Common myeloid progenitor, CD34-positive (primary cell): ENCODE measurements at regions not wholly inside any gene's neighbourhood (a gene's known extent, or its start where the extent isn't known, plus 50 kb on each side); places are given as distances from the start of the nearest gene placed in this dataset.
A peak's percentile ranks its signal among the peaks of the same experiment; 100 is the strongest.

Source experiments
- CTCF ChIA-PET: fragments of 350-600 bp; sonication (Branson Sonifier 250); formaldehyde crosslinking; loops from one replicate; lab custom pipeline; 2021; ENCODE audit warnings: antibody characterized with exemption; lab: Charles Lee
- POLR2A ChIA-PET: fragments of 350-600 bp; sonication (Branson Sonifier 250); formaldehyde crosslinking; loops from one replicate; lab custom pipeline; 2021; ENCODE audit warnings: antibody characterized with exemption; lab: Charles Lee
- DNase-seq, 3 donors: peaks; one replicate each; pipeline versions ENCODE4 v3.0.0 to v3.0.0-alpha.2; 2013
- H3K27ac ChIP-seq, 2 experiments: 1 replicate in 1 of 2; 2 replicates in 1 of 2; pipeline ENCODE4 v1.7.0; 2013; ENCODE audit warnings: inconsistent platforms in 2 of 2, low read length in 2 of 2, mild to moderate bottlenecking in 2 of 2, low read depth in 1 of 2, moderate library complexity in 1 of 2; ENCODE audit not compliant: severe bottlenecking in 2 of 2, insufficient read depth in 1 of 2, poor library complexity in 1 of 2
- H3K27me3 ChIP-seq, 5 experiments: replicated peaks in 2 of 5; 1 replicate in 3 of 5; 2 replicates in 2 of 5; pipeline versions ENCODE4 v1.6.1 to v1.7.0; 2013; ENCODE audit warnings: low read length in 4 of 5, mild to moderate bottlenecking in 2 of 5, moderate library complexity in 2 of 5, inconsistent platforms in 1 of 5; ENCODE audit not compliant: insufficient read depth in 5 of 5, control insufficient read depth in 4 of 5
- H3K36me3 ChIP-seq, 4 experiments: 1 replicate in 2 of 4; 2 replicates in 2 of 4; pipeline versions ENCODE4 v1.6.1 to v1.7.0; 2013; ENCODE audit warnings: low read length in 3 of 4, control low read depth in 1 of 4, mild to moderate bottlenecking in 1 of 4; ENCODE audit not compliant: control insufficient read depth in 4 of 4, insufficient read depth in 4 of 4
- H3K4me1 ChIP-seq, 4 experiments: 1 replicate in 3 of 4; 2 replicates in 1 of 4; pipeline versions ENCODE4 v1.6.1 to v1.7.1; 2013; ENCODE audit warnings: low read length in 3 of 4, mild to moderate bottlenecking in 3 of 4, control low read depth in 1 of 4, inconsistent platforms in 1 of 4, moderate library complexity in 1 of 4; ENCODE audit not compliant: control insufficient read depth in 4 of 4, insufficient read depth in 4 of 4; ENCODE audit errors: control extremely low read depth in 1 of 4
- H3K4me3 ChIP-seq, 7 experiments: 1 replicate in 4 of 7; 2 replicates in 3 of 7; pipeline versions ENCODE4 v1.5.1 to v1.7.0; 2013; ENCODE audit warnings: mild to moderate bottlenecking in 7 of 7, low read length in 6 of 7, moderate library complexity in 6 of 7, inconsistent platforms in 2 of 7, low read depth in 2 of 7, control low read depth in 1 of 7; ENCODE audit not compliant: insufficient read depth in 4 of 7, control insufficient read depth in 1 of 7; ENCODE audit errors: extremely low read depth in 1 of 7
- H3K9me3 ChIP-seq, 5 experiments: 1 replicate in 4 of 5; 2 replicates in 1 of 5; pipeline versions ENCODE4 v1.6.1 to v1.7.1; 2013; ENCODE audit warnings: low read length in 4 of 5, mild to moderate bottlenecking in 2 of 5, inconsistent platforms in 1 of 5, low read depth in 1 of 5, moderate library complexity in 1 of 5; ENCODE audit not compliant: control insufficient read depth in 4 of 5, insufficient read depth in 2 of 5; ENCODE audit errors: control extremely low read depth in 1 of 5
- WGBS: methylation state at CpG from one replicate; pipeline ENCODE4 v1.1.5; 2013; ENCODE audit not compliant: insufficient coverage; 5-methylcytosine and 5-hydroxymethylcytosine counted together

DNA sequence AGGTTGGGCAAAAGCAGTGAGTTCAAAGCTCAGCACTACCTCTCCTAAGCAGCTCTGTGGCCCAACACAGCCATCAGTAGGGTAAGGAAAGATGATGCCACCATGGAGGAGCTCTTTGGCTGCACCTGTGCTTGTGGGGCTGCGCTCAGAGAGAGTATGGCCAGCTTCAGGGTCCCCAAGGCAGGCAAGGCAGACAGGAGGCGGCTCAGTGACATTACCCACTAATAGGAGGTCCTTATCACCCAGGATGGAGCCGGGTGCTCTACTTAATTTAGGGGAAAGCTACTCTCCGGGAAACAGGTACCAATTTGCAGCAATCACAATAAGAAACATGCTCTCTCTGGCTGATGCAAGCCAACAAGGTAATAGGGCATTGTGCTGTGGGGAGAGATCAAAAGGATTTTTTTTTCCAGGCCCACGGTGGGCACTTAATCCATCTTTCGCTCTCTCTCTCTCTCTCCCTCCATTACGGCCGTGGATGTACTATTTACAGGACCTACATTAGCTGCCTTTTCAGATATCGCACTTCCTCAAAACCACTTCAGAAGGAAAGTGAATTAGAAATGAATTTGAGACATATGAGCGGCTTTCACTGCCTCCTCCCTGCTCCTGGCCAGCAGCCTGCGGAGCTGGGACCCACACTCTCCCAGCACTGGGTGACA is 446.3 kb downstream of the SOX6 start:
- ChIA-PET CTCF (interaction anchor here (0.6 to 1.2 kb wide), 3 partner anchors 16 to 94 kb away, joined by 3 read pairs; no protein-coding TSS in a partner anchor), POLR2A (no interaction called here)

GRCh38 chr11:15910761-15911160 is 445.6 kb downstream of the SOX6 start:
- WGBS = 100% methylated on average over 5 of the region's 7 CpGs
- POLR2A ChIA-PET = no interaction called here
- CTCF ChIA-PET = interaction anchor here (1.1 kb wide), 1 partner anchor 21 kb away, joined by 3 read pairs; no protein-coding TSS in a partner anchor
- H3K27me3 ChIP-seq = peaks cover 0 to 3% (median 0%) of the 10 kb centered on the region in 5 experiments
- H3K9me3 ChIP-seq = no peaks in the 10 kb centered on the region
- H3K4me1 ChIP-seq = peaks cover 0 to 13% (median 4%) of the 10 kb centered on the region in 4 experiments
- no peak overlapping the region for H3K27ac ChIP-seq
- no peaks in the 10 kb centered on the region for H3K36me3 ChIP-seq
- H3K4me3 ChIP-seq = no peak overlapping the region
- no peak for DNase-seq

More for the DNA sequence above, 446.3 kb downstream of the SOX6 start:
- Histone ChIP-seq H3K27me3 (peaks cover 0 to 3% (median 0%) of the 10 kb centered on the region in 5 experiments), H3K4me3 (peak overlapping the region in 3 of 7 experiments; percentile 7 to 21 (median 16)), H3K36me3 (no peaks in the 10 kb centered on the region), H3K27ac (no peak overlapping the region), H3K9me3 (no peaks in the 10 kb centered on the region), H3K4me1 (peaks cover 0 to 13% (median 4%) of the 10 kb centered on the region in 4 experiments)
- WGBS = 64% methylated on average over 4 of the region's 11 CpGs
- peak in 2 of 3 donors; percentile 33 to 49 for DNase-seq

- no peaks in the 10 kb centered on the region for H3K36me3 ChIP-seq
- H3K27ac ChIP-seq = no peak overlapping the region
- H3K4me1 ChIP-seq = peaks cover 0 to 13% (median 4%) of the 10 kb centered on the region in 4 experiments
- ChIA-PET CTCF (no interaction called here), POLR2A (no interaction called here)
- DNase-seq = peak in 2 of 3 donors; percentile 49 to 51
- H3K4me3 ChIP-seq = no peak overlapping the region
- WGBS = 69% methylated on average over 5 of the region's 6 CpGs
- peaks cover 0 to 3% (median 0%) of the 10 kb centered on the region in 5 experiments for H3K27me3 ChIP-seq
- H3K9me3 ChIP-seq = no peaks in the 10 kb centered on the region
These were observed 444.8 kb downstream of the SOX6 start for GRCh38 chr11:15911377-15912044.

DNA sequence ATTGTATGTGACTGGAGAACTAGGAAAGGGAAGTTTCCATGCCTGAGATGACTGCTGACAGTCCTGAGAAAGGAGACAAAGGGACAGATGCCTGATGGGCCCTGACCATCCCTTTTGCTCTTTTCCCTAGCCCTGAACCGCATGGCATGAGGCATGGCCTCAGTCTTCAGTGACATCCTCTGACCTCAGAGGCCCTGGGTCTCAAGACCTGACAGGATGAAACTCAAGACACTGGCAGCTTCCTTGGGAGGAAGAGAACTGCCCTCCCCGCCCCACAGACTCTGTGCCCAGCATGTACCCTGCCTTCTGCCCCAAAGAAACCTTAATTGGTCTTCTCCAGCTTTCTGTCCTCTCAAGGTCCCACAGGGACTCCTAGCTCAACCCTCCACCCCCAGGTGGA is 444.1 kb downstream of the SOX6 start:
- DNase-seq = no peak
- Histone ChIP-seq H3K27me3 (peaks cover 0 to 3% (median 0%) of the 10 kb centered on the region in 5 experiments), H3K27ac (no peak overlapping the region), H3K4me1 (peaks cover 0 to 13% (median 4%) of the 10 kb centered on the region in 4 experiments), H3K9me3 (no peaks in the 10 kb centered on the region), H3K36me3 (no peaks in the 10 kb centered on the region), H3K4me3 (no peak overlapping the region)
- ChIA-PET CTCF (no interaction called here), POLR2A (no interaction called here)
- WGBS = 100% methylated on average over 1 of the region's 2 CpGs

- no peak overlapping the region for H3K4me3 ChIP-seq
- 96% methylated on average over 7 of the region's 7 CpGs for WGBS
These were observed 443.5 kb downstream of the SOX6 start for GRCh38 chr11:15912825-15913224.

GRCh38 chr11:15913261-15913660 is 443.1 kb downstream of the SOX6 start:
- Histone ChIP-seq H3K9me3 (no peaks in the 10 kb centered on the region), H3K4me1 (peaks cover 0 to 13% (median 4%) of the 10 kb centered on the region in 4 experiments), H3K27ac (no peak overlapping the region), H3K4me3 (no peak overlapping the region), H3K27me3 (peaks cover 0 to 3% (median 0%) of the 10 kb centered on the region in 5 experiments), H3K36me3 (no peaks in the 10 kb centered on the region)
- ChIA-PET POLR2A (no interaction called here), CTCF (no interaction called here)
- no peak for DNase-seq
- 88% methylated on average over 1 of the region's 2 CpGs for WGBS

More at GRCh38 chr11:15912825-15913224, 443.5 kb downstream of the SOX6 start:
- ChIA-PET CTCF (no interaction called here), POLR2A (no interaction called here)
- H3K9me3 ChIP-seq = no peaks in the 10 kb centered on the region
- no peak for DNase-seq
- H3K27me3 ChIP-seq = peaks cover 0 to 3% (median 0%) of the 10 kb centered on the region in 5 experiments
- no peaks in the 10 kb centered on the region for H3K36me3 ChIP-seq
- peaks cover 0 to 13% (median 4%) of the 10 kb centered on the region in 4 experiments for H3K4me1 ChIP-seq
- no peak overlapping the region for H3K27ac ChIP-seq
